HepG2 (cell line): ENCODE measurements at regions not wholly inside any gene's neighbourhood (a gene's known extent, or its start where the extent isn't known, plus 50 kb on each side); places are given as distances from the start of the nearest gene placed in this dataset.

Experiments
- SRY ChIP-seq: sonication (generic); formaldehyde crosslinking; IDR thresholded peaks from 2 replicates; pipeline ENCODE4 v1.8.0; 2022; ENCODE audit warnings: mild to moderate bottlenecking, missing genetic modification reagents
- ZBTB38 ChIP-seq: sonication (generic); formaldehyde crosslinking; IDR thresholded peaks from 2 replicates; pipeline ENCODE4 v1.5.1; 2020; ENCODE audit warnings: mild to moderate bottlenecking, missing genetic modification reagents
- TF ChIP-seq, protein P1 (sequence below): sonication (generic); formaldehyde crosslinking; IDR thresholded peaks from 2 replicates; pipeline ENCODE4 v1.5.0; 2020; ENCODE audit warnings: mild to moderate bottlenecking, missing genetic modification reagents, moderate library complexity
- TF ChIP-seq, protein P2 (sequence below): sonication (generic); formaldehyde crosslinking; IDR thresholded peaks from 2 replicates; pipeline ENCODE4 v1.9.0; 2021; ENCODE audit warnings: missing genetic modification reagents, mild to moderate bottlenecking, borderline replicate concordance

DNA sequence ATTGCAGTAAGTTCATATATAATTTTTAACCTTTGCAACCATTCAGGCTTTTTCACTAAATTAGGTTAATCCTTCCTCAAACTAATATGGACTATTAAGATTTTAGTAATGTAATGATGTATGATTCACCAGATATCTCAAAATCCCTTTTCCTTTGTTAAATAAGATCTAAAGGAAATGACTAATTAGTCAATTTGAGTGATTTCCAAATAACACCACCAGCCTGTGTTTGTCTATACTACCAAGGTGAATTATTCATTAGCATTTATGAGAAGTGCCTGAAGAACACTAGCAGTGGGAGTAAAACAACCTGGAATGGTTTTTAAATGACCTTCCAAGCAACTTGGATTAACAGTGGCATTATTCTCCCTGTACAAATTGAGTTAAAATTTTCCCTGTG lies 670.6 kb upstream of the PKN2 start:
- TF ChIP-seq, protein P1, sequence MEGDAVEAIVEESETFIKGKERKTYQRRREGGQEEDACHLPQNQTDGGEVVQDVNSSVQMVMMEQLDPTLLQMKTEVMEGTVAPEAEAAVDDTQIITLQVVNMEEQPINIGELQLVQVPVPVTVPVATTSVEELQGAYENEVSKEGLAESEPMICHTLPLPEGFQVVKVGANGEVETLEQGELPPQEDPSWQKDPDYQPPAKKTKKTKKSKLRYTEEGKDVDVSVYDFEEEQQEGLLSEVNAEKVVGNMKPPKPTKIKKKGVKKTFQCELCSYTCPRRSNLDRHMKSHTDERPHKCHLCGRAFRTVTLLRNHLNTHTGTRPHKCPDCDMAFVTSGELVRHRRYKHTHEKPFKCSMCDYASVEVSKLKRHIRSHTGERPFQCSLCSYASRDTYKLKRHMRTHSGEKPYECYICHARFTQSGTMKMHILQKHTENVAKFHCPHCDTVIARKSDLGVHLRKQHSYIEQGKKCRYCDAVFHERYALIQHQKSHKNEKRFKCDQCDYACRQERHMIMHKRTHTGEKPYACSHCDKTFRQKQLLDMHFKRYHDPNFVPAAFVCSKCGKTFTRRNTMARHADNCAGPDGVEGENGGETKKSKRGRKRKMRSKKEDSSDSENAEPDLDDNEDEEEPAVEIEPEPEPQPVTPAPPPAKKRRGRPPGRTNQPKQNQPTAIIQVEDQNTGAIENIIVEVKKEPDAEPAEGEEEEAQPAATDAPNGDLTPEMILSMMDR (CRISPR knock-in tag): no peak
- no peak for TF ChIP-seq ZBTB38 (CRISPR knock-in tag)
- TF ChIP-seq SRY (CRISPR knock-in tag): no peak
- TF ChIP-seq, protein P2, sequence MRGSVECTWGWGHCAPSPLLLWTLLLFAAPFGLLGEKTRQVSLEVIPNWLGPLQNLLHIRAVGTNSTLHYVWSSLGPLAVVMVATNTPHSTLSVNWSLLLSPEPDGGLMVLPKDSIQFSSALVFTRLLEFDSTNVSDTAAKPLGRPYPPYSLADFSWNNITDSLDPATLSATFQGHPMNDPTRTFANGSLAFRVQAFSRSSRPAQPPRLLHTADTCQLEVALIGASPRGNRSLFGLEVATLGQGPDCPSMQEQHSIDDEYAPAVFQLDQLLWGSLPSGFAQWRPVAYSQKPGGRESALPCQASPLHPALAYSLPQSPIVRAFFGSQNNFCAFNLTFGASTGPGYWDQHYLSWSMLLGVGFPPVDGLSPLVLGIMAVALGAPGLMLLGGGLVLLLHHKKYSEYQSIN (CRISPR knock-in tag): no peak
